Astrocyte (in vitro differentiated cells and primary cell): ENCODE measurements at regions not wholly inside any gene's neighbourhood (a gene's known extent, or its start where the extent isn't known, plus 50 kb on each side); places are given as distances from the start of the nearest gene placed in this dataset.

Source experiments
- DNase-seq: peaks from one replicate; pipeline ENCODE4 v3.0.0-alpha.2; 2010; ENCODE audit warnings: low read depth
- FAIRE-seq: peaks from 2 replicates; lab custom pipeline; 2011; peaks lifted over from hg19 to GRCh38; lab: Jason Lieb, UNC
- H2AFZ ChIP-seq: 2 replicates; pipeline ENCODE4 v1.6.0; 2012; ENCODE audit warnings: low read depth, low read length, inconsistent platforms
- H3K27ac ChIP-seq: 2 replicates; pipeline ENCODE4 v1.5.1; 2011; ENCODE audit warnings: low read depth, low read length, inconsistent platforms
- H3K27me3 ChIP-seq: 2 replicates; pipeline ENCODE4 v1.6.0; 2011; ENCODE audit warnings: low read length, inconsistent platforms; ENCODE audit not compliant: insufficient read depth
- H3K36me3 ChIP-seq: 2 replicates; pipeline ENCODE4 v1.5.1; 2011; ENCODE audit warnings: low read length, inconsistent platforms; ENCODE audit not compliant: insufficient read depth
- H3K4me1 ChIP-seq: 2 replicates; pipeline ENCODE4 v1.5.1; 2011; ENCODE audit warnings: low read length, inconsistent platforms; ENCODE audit not compliant: insufficient read depth
- H3K4me2 ChIP-seq: 2 replicates; pipeline ENCODE4 v1.6.0; 2012; ENCODE audit warnings: low read length, inconsistent platforms
- H3K4me3 ChIP-seq: 2 replicates; pipeline ENCODE4 v1.5.1; 2011; ENCODE audit warnings: low read depth, mild to moderate bottlenecking, low read length, inconsistent platforms; ENCODE audit not compliant: insufficient read depth
- H3K79me2 ChIP-seq: 2 replicates; pipeline ENCODE4 v1.6.0; 2012; ENCODE audit warnings: mild to moderate bottlenecking, low read length, inconsistent platforms; ENCODE audit not compliant: insufficient read depth
- H3K9ac ChIP-seq: 2 replicates; pipeline ENCODE4 v1.6.0; 2012; ENCODE audit warnings: mild to moderate bottlenecking, low read length, inconsistent platforms
- H3K9me3 ChIP-seq: 2 replicates; pipeline ENCODE4 v1.5.1; 2012; ENCODE audit warnings: low read depth, mild to moderate bottlenecking, low read length, inconsistent platforms; ENCODE audit not compliant: insufficient read depth
- H4K20me1 ChIP-seq: 2 replicates; pipeline ENCODE4 v1.6.0; 2012; ENCODE audit warnings: low read length, inconsistent platforms; ENCODE audit not compliant: insufficient read depth
- H3K27ac Mint-ChIP-seq: one replicate; pipeline ENCODE4 v1.8.0; 2021; ENCODE audit warnings: mild to moderate bottlenecking, mixed read lengths; ENCODE audit not compliant: unreplicated experiment
- H3K27me3 Mint-ChIP-seq: one replicate; pipeline ENCODE4 v1.8.0; 2021; ENCODE audit warnings: low read depth, mixed read lengths; ENCODE audit not compliant: unreplicated experiment
- H3K36me3 Mint-ChIP-seq: one replicate; pipeline ENCODE4 v1.8.0; 2021; ENCODE audit warnings: low read depth, mixed read lengths; ENCODE audit not compliant: unreplicated experiment
- H3K4me1 Mint-ChIP-seq: one replicate; pipeline ENCODE4 v1.8.0; 2021; ENCODE audit warnings: low read depth, mixed read lengths; ENCODE audit not compliant: unreplicated experiment
- H3K4me3 Mint-ChIP-seq: one replicate; pipeline ENCODE4 v1.8.0; 2021; ENCODE audit warnings: mild to moderate bottlenecking, moderate library complexity, mixed read lengths; ENCODE audit not compliant: unreplicated experiment
- H3K9me3 Mint-ChIP-seq: one replicate; pipeline ENCODE4 v1.8.0; 2021; ENCODE audit warnings: mild to moderate bottlenecking, mixed read lengths; ENCODE audit not compliant: unreplicated experiment
- CTCF ChIP-seq: IDR thresholded peaks from 2 replicates; pipeline ENCODE4 v1.5.1; 2011; ENCODE audit warnings: low read depth, mild to moderate bottlenecking, inconsistent platforms, low read length, moderate library complexity; ENCODE audit not compliant: insufficient read depth
- EZH2 ChIP-seq: IDR thresholded peaks from 2 replicates; pipeline ENCODE4 v1.6.1; 2012; ENCODE audit warnings: mild to moderate bottlenecking, low read length, inconsistent platforms; ENCODE audit not compliant: insufficient read depth

- FAIRE-seq: no peak
- no peak for DNase-seq
- Histone ChIP-seq H3K4me1 (no peaks in the 10 kb centered on the region), H2AFZ (no peak overlapping the region), H3K36me3 (no peaks in the 10 kb centered on the region), H3K9me3 (no peaks in the 10 kb centered on the region), H3K79me2 (no peaks in the 10 kb centered on the region), H3K9ac (no peak overlapping the region), H3K27ac (no peak overlapping the region), H4K20me1 (no peaks in the 10 kb centered on the region), H3K27me3 (no peaks in the 10 kb centered on the region), H3K4me2 (no peak overlapping the region), H3K4me3 (no peak overlapping the region)
- no peak overlapping the region for H3K27ac Mint-ChIP-seq
- H3K27me3 Mint-ChIP-seq: no peaks in the 10 kb centered on the region
- TF ChIP-seq CTCF (no peak), EZH2 (no peak)
- H3K36me3 Mint-ChIP-seq: no peaks in the 10 kb centered on the region
- H3K9me3 Mint-ChIP-seq: peaks cover 2% of the 10 kb centered on the region
- H3K4me3 Mint-ChIP-seq: no peak overlapping the region
- peaks cover 5% of the 10 kb centered on the region for H3K4me1 Mint-ChIP-seq
These were observed 124.0 kb downstream of the NPY start for GRCh38 chr7:24407965-24408364.

- no peaks in the 10 kb centered on the region for H4K20me1 ChIP-seq
- H3K9me3 Mint-ChIP-seq: peaks cover 5% of the 10 kb centered on the region
- H3K9ac ChIP-seq: no peak overlapping the region
- no peak overlapping the region for H2AFZ ChIP-seq
- H3K36me3 Mint-ChIP-seq: no peaks in the 10 kb centered on the region
- H3K4me3 ChIP-seq: no peak overlapping the region
- H3K9me3 ChIP-seq: no peaks in the 10 kb centered on the region
- H3K4me2 ChIP-seq: no peak overlapping the region
- H3K36me3 ChIP-seq: no peaks in the 10 kb centered on the region
- no peak overlapping the region for H3K4me3 Mint-ChIP-seq
- peaks cover 5% of the 10 kb centered on the region for H3K4me1 Mint-ChIP-seq
- no peaks in the 10 kb centered on the region for H3K4me1 ChIP-seq
- no peak overlapping the region for H3K27ac ChIP-seq
- no peaks in the 10 kb centered on the region for H3K79me2 ChIP-seq
- DNase-seq: no peak
- FAIRE-seq: no peak
- H3K27me3 ChIP-seq: no peaks in the 10 kb centered on the region
- H3K27ac Mint-ChIP-seq: no peak overlapping the region
- TF ChIP-seq CTCF (no peak), EZH2 (no peak)
- H3K27me3 Mint-ChIP-seq: no peaks in the 10 kb centered on the region
These were observed 124.9 kb downstream of the NPY start for GRCh38 chr7:24408798-24409430.

- DNase-seq: no peak
- Mint-ChIP-seq H3K36me3 (no peaks in the 10 kb centered on the region), H3K4me3 (no peak overlapping the region), H3K27ac (no peak overlapping the region), H3K4me1 (peaks cover 5% of the 10 kb centered on the region), H3K9me3 (peaks cover 9% of the 10 kb centered on the region), H3K27me3 (no peaks in the 10 kb centered on the region)
- Histone ChIP-seq H3K9ac (no peak overlapping the region), H3K79me2 (no peaks in the 10 kb centered on the region), H3K4me2 (no peak overlapping the region), H3K27me3 (no peaks in the 10 kb centered on the region), H4K20me1 (no peaks in the 10 kb centered on the region), H2AFZ (no peak overlapping the region), H3K36me3 (no peaks in the 10 kb centered on the region), H3K9me3 (no peaks in the 10 kb centered on the region), H3K4me1 (no peaks in the 10 kb centered on the region), H3K27ac (no peak overlapping the region), H3K4me3 (no peak overlapping the region)
- FAIRE-seq: no peak
- TF ChIP-seq CTCF: no peak
- TF ChIP-seq EZH2: no peak
These were observed 125.5 kb downstream of the NPY start for GRCh38 chr7:24409431-24410024.
